Sigmoid colon (tissue), 4 donors: ENCODE measurements at regions not wholly inside any gene's neighbourhood (a gene's known extent, or its start where the extent isn't known, plus 50 kb on each side); places are given as distances from the start of the nearest gene placed in this dataset.

Experiments
- CTCF ChIP-seq, 4 experiments: fragments of 450-650 bp in 3 of 4; fragments of 200-600 bp in 1 of 4; IDR thresholded peaks; one replicate each; pipeline ENCODE4 v1.5.1; 2016 to 2019; ENCODE audit warnings: antibody characterized with exemption in 4 of 4, mild to moderate bottlenecking in 3 of 4, moderate library complexity in 2 of 4
- POLR2AphosphoS5 ChIP-seq, 4 donors: sonication (generic); formaldehyde crosslinking; IDR thresholded peaks; one replicate each; pipeline ENCODE4 v1.6.1; 2017; ENCODE audit warnings: antibody characterized with exemption in 4 of 4

DNA sequence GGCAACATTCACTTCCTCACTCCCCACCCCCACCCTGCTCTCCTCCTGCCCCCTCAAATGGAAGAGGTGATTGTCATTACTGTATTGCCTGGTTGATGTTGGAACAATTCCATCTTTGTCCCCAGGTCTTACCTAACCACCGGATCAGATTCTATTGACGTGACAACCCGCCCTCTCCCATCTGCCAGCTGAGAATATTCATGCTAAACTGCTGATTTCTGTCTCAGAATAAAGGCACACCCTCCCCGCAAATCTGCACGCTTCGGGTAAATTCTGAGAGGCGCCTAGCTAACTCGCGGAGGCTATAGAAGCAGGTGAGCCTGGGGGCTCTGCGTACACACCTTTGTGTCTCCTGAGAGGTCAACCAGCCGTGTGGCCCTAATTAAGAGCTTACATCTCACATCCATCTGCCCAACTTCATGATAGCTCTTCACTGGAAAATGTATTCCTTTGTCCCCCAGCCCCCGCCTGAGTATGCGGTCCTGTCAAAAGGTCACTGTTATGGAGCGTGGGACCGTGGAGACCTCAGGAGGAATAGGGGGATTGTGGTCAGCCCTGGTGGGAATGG, 1054.3 kb downstream of the VRK1 start:
- TF ChIP-seq CTCF (IDR thresholded peaks at IDR 0.05) = no peak
- no peak for TF ChIP-seq POLR2AphosphoS5 (IDR thresholded peaks at IDR 0.05)
